ENCODE measurements at regions not wholly inside any gene's neighbourhood (a gene's known extent, or its start where the extent isn't known, plus 50 kb on each side); places are given as distances from the start of the nearest gene placed in this dataset.

DNA sequence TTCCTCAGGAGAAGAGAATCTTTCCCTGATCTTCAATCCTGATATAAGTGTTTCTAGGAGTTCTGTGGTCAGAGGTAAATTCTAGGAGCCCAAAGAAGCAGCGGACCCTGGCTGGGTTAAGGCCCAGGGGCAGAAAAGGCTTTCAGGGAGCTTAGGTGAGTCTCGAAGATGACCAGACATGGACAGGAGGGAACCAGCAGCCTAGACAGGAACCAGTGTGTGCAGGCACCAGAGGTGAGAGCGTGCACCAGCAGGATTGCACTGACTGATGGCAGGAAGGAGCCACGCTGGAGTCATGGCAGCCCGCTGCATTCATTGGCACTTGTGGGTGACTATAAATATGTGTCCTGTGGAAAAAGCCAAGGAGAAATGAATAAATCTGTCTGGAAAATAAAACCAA lies 489.9 kb downstream of the BCL11B start:
- H3K27me3 ChIP-seq (ENCODE audit: insufficient read depth, low read depth, low read length): no peaks in the 10 kb centered on the region
- no peaks in the 10 kb centered on the region for H4K20me1 ChIP-seq (ENCODE audit: insufficient read depth)
- H3K4me2 ChIP-seq (ENCODE audit: low read length): no peak overlapping the region
- no peaks in the 10 kb centered on the region for H3K36me3 ChIP-seq (ENCODE audit: insufficient read depth, low read length)
- TF ChIP-seq EP300 (conservative IDR thresholded peaks at IDR 0.05; ENCODE audit: poor library complexity, severe bottlenecking) (no peak), SMC3 (conservative IDR thresholded peaks at IDR 0.05; ENCODE audit: poor library complexity) (no peak), EZH2 (IDR thresholded peaks at IDR 0.05; ENCODE audit: borderline replicate concordance, insufficient read depth, low read length, poor library complexity, severe bottlenecking) (no peak), REST (IDR thresholded peaks at IDR 0.05; ENCODE audit: borderline replicate concordance) (no peak), MXI1 (conservative IDR thresholded peaks at IDR 0.05; ENCODE audit: poor library complexity, severe bottlenecking) (no peak), RAD21 (conservative IDR thresholded peaks at IDR 0.05) (no peak), POLR2AphosphoS5 (IDR thresholded peaks at IDR 0.05) (no peak), TAF1 (IDR thresholded peaks at IDR 0.05; ENCODE audit: low read depth) (no peak)
- TF ChIP-seq, protein P1, sequence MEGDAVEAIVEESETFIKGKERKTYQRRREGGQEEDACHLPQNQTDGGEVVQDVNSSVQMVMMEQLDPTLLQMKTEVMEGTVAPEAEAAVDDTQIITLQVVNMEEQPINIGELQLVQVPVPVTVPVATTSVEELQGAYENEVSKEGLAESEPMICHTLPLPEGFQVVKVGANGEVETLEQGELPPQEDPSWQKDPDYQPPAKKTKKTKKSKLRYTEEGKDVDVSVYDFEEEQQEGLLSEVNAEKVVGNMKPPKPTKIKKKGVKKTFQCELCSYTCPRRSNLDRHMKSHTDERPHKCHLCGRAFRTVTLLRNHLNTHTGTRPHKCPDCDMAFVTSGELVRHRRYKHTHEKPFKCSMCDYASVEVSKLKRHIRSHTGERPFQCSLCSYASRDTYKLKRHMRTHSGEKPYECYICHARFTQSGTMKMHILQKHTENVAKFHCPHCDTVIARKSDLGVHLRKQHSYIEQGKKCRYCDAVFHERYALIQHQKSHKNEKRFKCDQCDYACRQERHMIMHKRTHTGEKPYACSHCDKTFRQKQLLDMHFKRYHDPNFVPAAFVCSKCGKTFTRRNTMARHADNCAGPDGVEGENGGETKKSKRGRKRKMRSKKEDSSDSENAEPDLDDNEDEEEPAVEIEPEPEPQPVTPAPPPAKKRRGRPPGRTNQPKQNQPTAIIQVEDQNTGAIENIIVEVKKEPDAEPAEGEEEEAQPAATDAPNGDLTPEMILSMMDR (IDR thresholded peaks at IDR 0.05; ENCODE audit: poor library complexity, severe bottlenecking): no peak
- H3K79me2 ChIP-seq (replicated peaks; ENCODE audit: insufficient read depth, low read length): no peaks in the 10 kb centered on the region
- no peak overlapping the region for H2AFZ ChIP-seq (ENCODE audit: low read depth, low read length)
- no peaks in the 10 kb centered on the region for H3K9me3 ChIP-seq (ENCODE audit: low read length)
- H3K9ac ChIP-seq (ENCODE audit: low read length): no peak overlapping the region
- H3F3A ChIP-seq (ENCODE audit: insufficient read depth, low read length, poor library complexity, severe bottlenecking): no peaks in the 10 kb centered on the region
- no peak overlapping the region for H3K27ac ChIP-seq (ENCODE audit: low read length)
- no peak overlapping the region for H3K4me3 ChIP-seq (ENCODE audit: low read length)
- H3K9me2 ChIP-seq (ENCODE audit: insufficient read depth, low read length): no peaks in the 10 kb centered on the region

- no peak overlapping the region for H3K27ac ChIP-seq (ENCODE audit: low read length)
- H3K9me3 ChIP-seq (ENCODE audit: low read length): no peaks in the 10 kb centered on the region
- TF ChIP-seq EZH2 (IDR thresholded peaks at IDR 0.05; ENCODE audit: borderline replicate concordance, insufficient read depth, low read length, poor library complexity, severe bottlenecking): no peak
- TF ChIP-seq EP300 (conservative IDR thresholded peaks at IDR 0.05; ENCODE audit: poor library complexity, severe bottlenecking): no peak
- no peak for TF ChIP-seq TAF1 (IDR thresholded peaks at IDR 0.05; ENCODE audit: low read depth)
- no peak for TF ChIP-seq MXI1 (conservative IDR thresholded peaks at IDR 0.05; ENCODE audit: poor library complexity, severe bottlenecking)
- TF ChIP-seq SMC3 (conservative IDR thresholded peaks at IDR 0.05; ENCODE audit: poor library complexity): no peak
- no peak for TF ChIP-seq POLR2AphosphoS5 (IDR thresholded peaks at IDR 0.05)
- no peak for TF ChIP-seq REST (IDR thresholded peaks at IDR 0.05; ENCODE audit: borderline replicate concordance)
- TF ChIP-seq, protein P1 (IDR thresholded peaks at IDR 0.05; ENCODE audit: poor library complexity, severe bottlenecking): no peak
- TF ChIP-seq RAD21 (conservative IDR thresholded peaks at IDR 0.05): no peak
- H3K79me2 ChIP-seq (replicated peaks; ENCODE audit: insufficient read depth, low read length): no peaks in the 10 kb centered on the region
- no peaks in the 10 kb centered on the region for H3F3A ChIP-seq (ENCODE audit: insufficient read depth, low read length, poor library complexity, severe bottlenecking)
- H3K4me3 ChIP-seq (ENCODE audit: low read length): no peak overlapping the region
- H3K9me2 ChIP-seq (ENCODE audit: insufficient read depth, low read length): no peaks in the 10 kb centered on the region
- H3K4me2 ChIP-seq (ENCODE audit: low read length): no peak overlapping the region
- no peak overlapping the region for H3K9ac ChIP-seq (ENCODE audit: low read length)
- H3K36me3 ChIP-seq (ENCODE audit: insufficient read depth, low read length): no peaks in the 10 kb centered on the region
- H2AFZ ChIP-seq (ENCODE audit: low read depth, low read length): no peak overlapping the region
- H4K20me1 ChIP-seq (ENCODE audit: insufficient read depth): no peaks in the 10 kb centered on the region
- no peaks in the 10 kb centered on the region for H3K27me3 ChIP-seq (ENCODE audit: insufficient read depth, low read depth, low read length)
These were observed 486.4 kb downstream of the BCL11B start for GRCh38 chr14:98785578-98785977.

Data from neural cell (in vitro differentiated cells).